HEK293 (cell line): ENCODE measurements at regions not wholly inside any gene's neighbourhood (a gene's known extent, or its start where the extent isn't known, plus 50 kb on each side); places are given as distances from the start of the nearest gene placed in this dataset.

ENCODE experiments used
- CTCF ChIA-PET: fragments of 350-600 bp; formaldehyde crosslinking; extraction: SDS; loops from one replicate; lab custom pipeline; 2021; ENCODE audit warnings: antibody characterized with exemption; lab: Yijun Ruan, JAX
- POLR2A ChIA-PET: fragments of 300-600 bp; formaldehyde crosslinking; extraction: SDS; loops from one replicate; lab custom pipeline; 2020; ENCODE audit warnings: antibody characterized with exemption, inconsistent platforms; lab: Yijun Ruan, JAX
- H3K27ac ChIP-seq: fragments of 200-500 bp; sonication (Bioruptor generic); 2 replicates; pipeline ENCODE4 v1.5.1; 2014; ENCODE audit warnings: low read depth, low read length, control low read depth, inconsistent platforms; ENCODE audit errors: extremely low read depth
- H3K36me3 ChIP-seq, 2 experiments: fragments of 200-500 bp in 1 of 2; sonication (Bioruptor generic) in 1 of 2; 1 replicate in 1 of 2; 2 replicates in 1 of 2; pipeline ENCODE4 v1.5.1; 2014 to 2017; ENCODE audit warnings: inconsistent platforms in 2 of 2, low read length in 2 of 2; ENCODE audit not compliant: control insufficient read depth in 2 of 2, insufficient read depth in 1 of 2
- H3K4me1 ChIP-seq: fragments of 200-500 bp; sonication (Bioruptor generic); 2 replicates; pipeline ENCODE4 v1.5.1; 2014; ENCODE audit warnings: mild to moderate bottlenecking, low read length, inconsistent platforms; ENCODE audit not compliant: control insufficient read depth, insufficient read depth
- H3K4me3 ChIP-seq: 2 replicates; pipeline ENCODE4 v1.5.1; 2011; ENCODE audit warnings: low read depth, mild to moderate bottlenecking, control low read depth, low read length, moderate library complexity
- H3K9me3 ChIP-seq: fragments of 200-500 bp; sonication (Bioruptor generic); 2 replicates; pipeline ENCODE4 v1.5.1; 2014; ENCODE audit warnings: low read depth, low read length, inconsistent platforms; ENCODE audit not compliant: control insufficient read depth, insufficient read depth
- GFI1B ChIP-seq: fragments of 450-650 bp; formaldehyde crosslinking; IDR thresholded peaks from 2 replicates; pipeline ENCODE4 v1.5.1; 2016; ENCODE audit warnings: missing biosample characterization, missing genetic modification characterization
- MEIS1 ChIP-seq: sonication (generic); formaldehyde crosslinking; IDR thresholded peaks from 2 replicates; pipeline ENCODE4 v1.8.1; 2022; ENCODE audit warnings: missing genetic modification reagents, mild to moderate bottlenecking, borderline replicate concordance
- PRDM1 ChIP-seq: fragments of 450-650 bp; formaldehyde crosslinking; IDR thresholded peaks from 2 replicates; pipeline ENCODE4; 2016; ENCODE audit warnings: missing biosample characterization, missing genetic modification characterization
- SETDB1 ChIP-seq: IDR thresholded peaks from one replicate; pipeline ENCODE4 v1.6.1; 2017; ENCODE audit warnings: mild to moderate bottlenecking, low read length, moderate library complexity, mixed read lengths; ENCODE audit not compliant: insufficient read length
- ZBTB17 ChIP-seq: fragments of 450-650 bp; formaldehyde crosslinking; IDR thresholded peaks from 2 replicates; pipeline ENCODE4 v1.5.1; 2016; ENCODE audit warnings: missing biosample characterization, missing genetic modification characterization
- ZFHX2 ChIP-seq: fragments of 450-650 bp; formaldehyde crosslinking; conservative IDR thresholded peaks from 2 replicates; pipeline ENCODE4 v1.5.1; 2016; ENCODE audit warnings: missing biosample characterization, missing genetic modification characterization
- ZFP3 ChIP-seq: fragments of 450-650 bp; formaldehyde crosslinking; IDR thresholded peaks from 2 replicates; pipeline ENCODE4 v1.5.1; 2016; ENCODE audit warnings: low read depth, missing biosample characterization, missing genetic modification characterization
- ZNF133 ChIP-seq: fragments of 450-650 bp; formaldehyde crosslinking; IDR thresholded peaks from 2 replicates; pipeline ENCODE4 v1.5.1; 2016; ENCODE audit warnings: missing biosample characterization, missing genetic modification characterization
- ZNF174 ChIP-seq: fragments of 450-650 bp; formaldehyde crosslinking; IDR thresholded peaks from 2 replicates; pipeline ENCODE4 v1.5.0; 2017; ENCODE audit warnings: missing biosample characterization, mild to moderate bottlenecking, missing genetic modification characterization
- ZNF248 ChIP-seq: fragments of 450-650 bp; formaldehyde crosslinking; IDR thresholded peaks from 2 replicates; pipeline ENCODE4 v1.5.1; 2017; ENCODE audit warnings: missing biosample characterization, missing genetic modification characterization
- ZNF302 ChIP-seq: fragments of 450-650 bp; formaldehyde crosslinking; IDR thresholded peaks from 2 replicates; pipeline ENCODE4 v1.5.1; 2016; ENCODE audit warnings: missing biosample characterization, missing genetic modification characterization, low read depth
- ZNF311 ChIP-seq: fragments of 450-650 bp; formaldehyde crosslinking; IDR thresholded peaks from 2 replicates; pipeline ENCODE4 v1.5.1; 2017; ENCODE audit warnings: missing biosample characterization, missing genetic modification characterization, borderline replicate concordance
- ZNF37A ChIP-seq: fragments of 450-650 bp; IDR thresholded peaks from 2 replicates; pipeline ENCODE4 v1.5.1; 2018; ENCODE audit warnings: missing biosample characterization, missing genetic modification characterization
- ZNF548 ChIP-seq: fragments of 450-650 bp; formaldehyde crosslinking; IDR thresholded peaks from 2 replicates; pipeline ENCODE4 v1.5.1; 2016; ENCODE audit warnings: missing biosample characterization, missing genetic modification characterization
- ZNF549 ChIP-seq: fragments of 450-650 bp; IDR thresholded peaks from 2 replicates; pipeline ENCODE4 v1.5.1; 2018; ENCODE audit warnings: missing biosample characterization, missing genetic modification characterization, mild to moderate bottlenecking, inconsistent platforms, moderate library complexity
- ZNF623 ChIP-seq: fragments of 450-650 bp; formaldehyde crosslinking; IDR thresholded peaks from 2 replicates; pipeline ENCODE4 v1.5.1; 2016; ENCODE audit warnings: missing biosample characterization, missing genetic modification characterization
- ZNF654 ChIP-seq: fragments of 450-650 bp; formaldehyde crosslinking; IDR thresholded peaks from 2 replicates; pipeline ENCODE4 v1.5.1; 2016; ENCODE audit warnings: low read depth, missing biosample characterization, missing genetic modification characterization
- ZNF785 ChIP-seq: fragments of 450-650 bp; formaldehyde crosslinking; IDR thresholded peaks from 2 replicates; pipeline ENCODE4 v1.5.1; 2016; ENCODE audit warnings: missing biosample characterization, missing genetic modification characterization
- ZSCAN30 ChIP-seq: fragments of 450-650 bp; IDR thresholded peaks from 2 replicates; pipeline ENCODE4 v1.5.1; 2018; ENCODE audit warnings: missing biosample characterization, mild to moderate bottlenecking, missing genetic modification characterization, moderate library complexity
- TF ChIP-seq, protein P1 (sequence below): fragments of 450-650 bp; IDR thresholded peaks from 2 replicates; pipeline ENCODE4 v1.5.1; 2018; ENCODE audit warnings: missing biosample characterization, mild to moderate bottlenecking, missing genetic modification characterization
- TF ChIP-seq, protein P2 (sequence below): fragments of 450-650 bp; formaldehyde crosslinking; IDR thresholded peaks from 2 replicates; pipeline ENCODE4 v1.5.1; 2017; ENCODE audit warnings: missing biosample characterization, missing genetic modification characterization
- TF ChIP-seq, protein P3 (sequence below): fragments of 450-650 bp; formaldehyde crosslinking; conservative IDR thresholded peaks from 2 replicates; pipeline ENCODE4 v1.5.1; 2016; ENCODE audit warnings: low read depth, missing biosample characterization, missing genetic modification characterization
- TF ChIP-seq, protein P4 (sequence below): fragments of 450-650 bp; formaldehyde crosslinking; IDR thresholded peaks from 2 replicates; pipeline ENCODE4 v1.5.1; 2016; ENCODE audit warnings: missing biosample characterization, missing genetic modification characterization
- TF ChIP-seq, protein P5 (sequence below): fragments of 450-650 bp; formaldehyde crosslinking; IDR thresholded peaks from 2 replicates; pipeline ENCODE4 v1.5.1; 2016; ENCODE audit warnings: missing biosample characterization, missing genetic modification characterization

DNA sequence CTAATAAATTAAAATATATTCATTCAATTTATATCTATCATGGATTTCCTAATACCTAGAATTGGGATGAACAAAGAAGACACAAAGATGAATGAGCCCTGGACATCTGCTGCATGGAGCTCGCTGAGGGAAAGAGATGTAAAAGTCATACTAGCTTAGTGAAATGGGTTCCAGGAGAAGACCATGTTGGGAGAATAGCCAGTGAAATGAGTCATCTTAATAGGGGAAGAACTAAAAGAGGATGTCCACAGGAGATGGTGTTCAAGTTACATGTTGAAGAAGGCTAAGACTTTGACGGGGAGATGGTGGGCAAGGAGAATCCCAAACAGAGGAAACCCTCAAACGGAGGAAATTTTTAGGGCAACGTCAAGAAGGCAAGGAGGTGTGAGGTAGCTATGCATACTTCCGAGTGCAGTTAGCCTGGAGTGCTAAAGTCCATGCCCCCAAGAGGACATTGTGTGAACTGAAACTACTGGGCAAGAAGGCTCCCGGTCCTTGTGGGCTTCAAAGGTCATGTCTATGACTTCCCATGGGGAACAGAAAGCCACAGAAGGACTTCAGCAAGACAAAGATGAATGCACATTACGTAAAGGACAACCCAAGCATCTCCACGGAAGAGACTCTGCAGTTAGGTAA, 220.5 kb upstream of the CDH11 start (continued):
- TF ChIP-seq GFI1B (tag by site-specific recombination): no peak

DNA sequence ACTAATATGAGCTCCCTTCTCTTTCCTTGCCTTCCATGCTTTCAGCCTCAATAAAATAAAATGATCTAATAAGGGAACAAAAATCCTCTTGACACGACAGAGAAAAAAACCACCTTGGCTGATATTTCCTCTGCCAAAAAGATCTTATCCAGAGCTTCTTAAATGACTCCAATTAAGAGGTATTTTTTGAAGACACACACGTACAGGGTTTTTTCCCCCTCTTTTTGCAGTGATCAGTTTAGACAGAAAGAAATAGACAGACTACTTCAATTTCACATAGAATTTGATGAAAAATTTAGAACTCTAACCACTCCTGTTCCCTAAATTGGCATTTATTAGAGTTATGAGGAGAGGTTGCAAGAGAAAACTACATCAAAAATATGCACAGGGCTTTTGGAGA, 217.2 kb upstream of the CDH11 start:
- TF ChIP-seq ZBTB17 (tag by site-specific recombination) (no peak), ZFHX2 (tag by site-specific recombination) (no peak), ZFP3 (no peak), ZNF248 (tag by site-specific recombination) (no peak), PRDM1 (tag by site-specific recombination) (no peak), ZNF302 (tag by site-specific recombination) (no peak), GFI1B (tag by site-specific recombination) (no peak), ZNF785 (no peak), ZNF654 (no peak)
- TF ChIP-seq, protein P1, sequence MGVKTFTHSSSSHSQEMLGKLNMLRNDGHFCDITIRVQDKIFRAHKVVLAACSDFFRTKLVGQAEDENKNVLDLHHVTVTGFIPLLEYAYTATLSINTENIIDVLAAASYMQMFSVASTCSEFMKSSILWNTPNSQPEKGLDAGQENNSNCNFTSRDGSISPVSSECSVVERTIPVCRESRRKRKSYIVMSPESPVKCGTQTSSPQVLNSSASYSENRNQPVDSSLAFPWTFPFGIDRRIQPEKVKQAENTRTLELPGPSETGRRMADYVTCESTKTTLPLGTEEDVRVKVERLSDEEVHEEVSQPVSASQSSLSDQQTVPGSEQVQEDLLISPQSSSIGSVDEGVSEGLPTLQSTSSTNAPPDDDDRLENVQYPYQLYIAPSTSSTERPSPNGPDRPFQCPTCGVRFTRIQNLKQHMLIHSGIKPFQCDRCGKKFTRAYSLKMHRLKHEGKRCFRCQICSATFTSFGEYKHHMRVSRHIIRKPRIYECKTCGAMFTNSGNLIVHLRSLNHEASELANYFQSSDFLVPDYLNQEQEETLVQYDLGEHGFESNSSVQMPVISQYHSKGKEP (tag by site-specific recombination): no peak
- TF ChIP-seq, protein P2, sequence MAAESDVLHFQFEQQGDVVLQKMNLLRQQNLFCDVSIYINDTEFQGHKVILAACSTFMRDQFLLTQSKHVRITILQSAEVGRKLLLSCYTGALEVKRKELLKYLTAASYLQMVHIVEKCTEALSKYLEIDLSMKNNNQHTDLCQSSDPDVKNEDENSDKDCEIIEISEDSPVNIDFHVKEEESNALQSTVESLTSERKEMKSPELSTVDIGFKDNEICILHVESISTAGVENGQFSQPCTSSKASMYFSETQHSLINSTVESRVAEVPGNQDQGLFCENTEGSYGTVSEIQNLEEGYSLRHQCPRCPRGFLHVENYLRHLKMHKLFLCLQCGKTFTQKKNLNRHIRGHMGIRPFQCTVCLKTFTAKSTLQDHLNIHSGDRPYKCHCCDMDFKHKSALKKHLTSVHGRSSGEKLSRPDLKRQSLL: no peak
- TF ChIP-seq, protein P3, sequence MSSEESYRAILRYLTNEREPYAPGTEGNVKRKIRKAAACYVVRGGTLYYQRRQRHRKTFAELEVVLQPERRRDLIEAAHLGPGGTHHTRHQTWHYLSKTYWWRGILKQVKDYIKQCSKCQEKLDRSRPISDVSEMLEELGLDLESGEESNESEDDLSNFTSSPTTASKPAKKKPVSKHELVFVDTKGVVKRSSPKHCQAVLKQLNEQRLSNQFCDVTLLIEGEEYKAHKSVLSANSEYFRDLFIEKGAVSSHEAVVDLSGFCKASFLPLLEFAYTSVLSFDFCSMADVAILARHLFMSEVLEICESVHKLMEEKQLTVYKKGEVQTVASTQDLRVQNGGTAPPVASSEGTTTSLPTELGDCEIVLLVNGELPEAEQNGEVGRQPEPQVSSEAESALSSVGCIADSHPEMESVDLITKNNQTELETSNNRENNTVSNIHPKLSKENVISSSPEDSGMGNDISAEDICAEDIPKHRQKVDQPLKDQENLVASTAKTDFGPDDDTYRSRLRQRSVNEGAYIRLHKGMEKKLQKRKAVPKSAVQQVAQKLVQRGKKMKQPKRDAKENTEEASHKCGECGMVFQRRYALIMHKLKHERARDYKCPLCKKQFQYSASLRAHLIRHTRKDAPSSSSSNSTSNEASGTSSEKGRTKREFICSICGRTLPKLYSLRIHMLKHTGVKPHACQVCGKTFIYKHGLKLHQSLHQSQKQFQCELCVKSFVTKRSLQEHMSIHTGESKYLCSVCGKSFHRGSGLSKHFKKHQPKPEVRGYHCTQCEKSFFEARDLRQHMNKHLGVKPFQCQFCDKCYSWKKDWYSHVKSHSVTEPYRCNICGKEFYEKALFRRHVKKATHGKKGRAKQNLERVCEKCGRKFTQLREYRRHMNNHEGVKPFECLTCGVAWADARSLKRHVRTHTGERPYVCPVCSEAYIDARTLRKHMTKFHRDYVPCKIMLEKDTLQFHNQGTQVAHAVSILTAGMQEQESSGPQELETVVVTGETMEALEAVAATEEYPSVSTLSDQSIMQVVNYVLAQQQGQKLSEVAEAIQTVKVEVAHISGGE (tag by site-specific recombination): no peak
- TF ChIP-seq, protein P4, sequence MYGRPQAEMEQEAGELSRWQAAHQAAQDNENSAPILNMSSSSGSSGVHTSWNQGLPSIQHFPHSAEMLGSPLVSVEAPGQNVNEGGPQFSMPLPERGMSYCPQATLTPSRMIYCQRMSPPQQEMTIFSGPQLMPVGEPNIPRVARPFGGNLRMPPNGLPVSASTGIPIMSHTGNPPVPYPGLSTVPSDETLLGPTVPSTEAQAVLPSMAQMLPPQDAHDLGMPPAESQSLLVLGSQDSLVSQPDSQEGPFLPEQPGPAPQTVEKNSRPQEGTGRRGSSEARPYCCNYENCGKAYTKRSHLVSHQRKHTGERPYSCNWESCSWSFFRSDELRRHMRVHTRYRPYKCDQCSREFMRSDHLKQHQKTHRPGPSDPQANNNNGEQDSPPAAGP (tag by site-specific recombination): no peak
- H3K4me3 ChIP-seq: no peak overlapping the region
- no peak overlapping the region for H3K27ac ChIP-seq
- CTCF ChIA-PET: no interaction called here
- H3K4me1 ChIP-seq: no peaks in the 10 kb centered on the region
- no peaks in the 10 kb centered on the region for H3K36me3 ChIP-seq
- no peaks in the 10 kb centered on the region for H3K9me3 ChIP-seq
- POLR2A ChIA-PET: no interaction called here

DNA sequence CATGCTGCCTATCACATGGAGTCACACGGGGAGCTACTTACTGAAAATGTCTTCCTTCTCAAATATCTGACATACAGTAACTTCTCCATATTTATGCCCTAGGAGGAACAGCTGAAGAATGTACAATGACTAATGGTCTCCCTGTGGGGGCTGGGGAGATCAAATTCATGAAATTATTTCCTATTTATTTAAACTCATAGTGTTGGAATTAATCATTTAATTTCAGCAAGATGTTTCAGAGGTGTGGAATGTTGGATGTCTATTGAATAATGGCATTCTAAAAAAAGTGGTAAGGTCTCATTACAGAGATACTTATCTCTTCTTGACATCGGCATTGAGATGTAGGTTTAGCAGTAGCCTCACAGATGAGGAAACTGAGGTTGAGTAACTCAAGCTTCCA, 214.3 kb upstream of the CDH11 start:
- CTCF ChIA-PET: interaction anchor here (1.1 kb wide), 1 partner anchor 11 kb away, joined by 6 read pairs; no protein-coding TSS in a partner anchor
- no peaks in the 10 kb centered on the region for H3K36me3 ChIP-seq
- no peak overlapping the region for H3K27ac ChIP-seq
- no peaks in the 10 kb centered on the region for H3K4me1 ChIP-seq
- H3K9me3 ChIP-seq: no peaks in the 10 kb centered on the region
- POLR2A ChIA-PET: no interaction called here
- H3K4me3 ChIP-seq: no peak overlapping the region
- TF ChIP-seq, protein P5, sequence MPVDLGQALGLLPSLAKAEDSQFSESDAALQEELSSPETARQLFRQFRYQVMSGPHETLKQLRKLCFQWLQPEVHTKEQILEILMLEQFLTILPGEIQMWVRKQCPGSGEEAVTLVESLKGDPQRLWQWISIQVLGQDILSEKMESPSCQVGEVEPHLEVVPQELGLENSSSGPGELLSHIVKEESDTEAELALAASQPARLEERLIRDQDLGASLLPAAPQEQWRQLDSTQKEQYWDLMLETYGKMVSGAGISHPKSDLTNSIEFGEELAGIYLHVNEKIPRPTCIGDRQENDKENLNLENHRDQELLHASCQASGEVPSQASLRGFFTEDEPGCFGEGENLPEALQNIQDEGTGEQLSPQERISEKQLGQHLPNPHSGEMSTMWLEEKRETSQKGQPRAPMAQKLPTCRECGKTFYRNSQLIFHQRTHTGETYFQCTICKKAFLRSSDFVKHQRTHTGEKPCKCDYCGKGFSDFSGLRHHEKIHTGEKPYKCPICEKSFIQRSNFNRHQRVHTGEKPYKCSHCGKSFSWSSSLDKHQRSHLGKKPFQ (tag by site-specific recombination): no peak
- TF ChIP-seq ZNF133 (tag by site-specific recombination) (no peak), ZNF311 (tag by site-specific recombination) (no peak), ZNF174 (tag by site-specific recombination) (no peak), MEIS1 (CRISPR knock-in tag) (no peak), ZSCAN30 (tag by site-specific recombination) (no peak), ZNF549 (tag by site-specific recombination) (no peak), ZNF548 (tag by site-specific recombination) (no peak), ZNF623 (tag by site-specific recombination) (no peak), SETDB1 (no peak), ZNF37A (tag by site-specific recombination) (no peak)
